Fibroblast of lung (primary cell): ENCODE measurements at regions not wholly inside any gene's neighbourhood (a gene's known extent, or its start where the extent isn't known, plus 50 kb on each side); places are given as distances from the start of the nearest gene placed in this dataset.

Source experiments
- DNase-seq, 2 donors: peaks; one replicate each; pipeline versions ENCODE4 v3.0.0 to v3.0.0-alpha.2; 2010; ENCODE audit warnings: low read depth in 2 of 2
- H2AFZ ChIP-seq: 2 replicates; pipeline ENCODE4 v1.5.1; 2012; ENCODE audit warnings: low read length, control low read depth, inconsistent platforms
- H3K27ac ChIP-seq: 2 replicates; pipeline ENCODE4 v1.5.1; 2011; ENCODE audit warnings: low read length, control low read depth; ENCODE audit not compliant: insufficient read depth
- H3K27me3 ChIP-seq: 2 replicates; pipeline ENCODE4 v1.5.1; 2011; ENCODE audit warnings: mild to moderate bottlenecking, low read length; ENCODE audit not compliant: control insufficient read depth, insufficient read depth
- H3K36me3 ChIP-seq: 2 replicates; pipeline ENCODE4 v1.5.1; 2011; ENCODE audit warnings: low read length; ENCODE audit not compliant: control insufficient read depth, insufficient read depth
- H3K4me1 ChIP-seq: 2 replicates; pipeline ENCODE4 v1.5.1; 2011; ENCODE audit warnings: low read length; ENCODE audit not compliant: control insufficient read depth, insufficient read depth; ENCODE audit errors: extremely low read depth
- H3K4me2 ChIP-seq: 2 replicates; pipeline ENCODE4 v1.5.1; 2011; ENCODE audit warnings: low read length, control low read depth; ENCODE audit not compliant: insufficient read depth; ENCODE audit errors: extremely low read depth
- H3K4me3 ChIP-seq, 4 experiments: fragments of 200-600 bp in 1 of 4; sonication (generic) in 1 of 4; replicated peaks in 1 of 4; 2 replicates each; pipeline ENCODE4 v1.5.1; 2011 to 2016; ENCODE audit warnings: low read length in 4 of 4, low read depth in 3 of 4, mild to moderate bottlenecking in 3 of 4, control low read depth in 2 of 4, inconsistent platforms in 1 of 4, mixed read lengths in 1 of 4; ENCODE audit not compliant: insufficient read depth in 1 of 4; ENCODE audit errors: control extremely low read depth in 1 of 4
- H3K79me2 ChIP-seq: 2 replicates; pipeline ENCODE4 v1.5.1; 2012; ENCODE audit warnings: mild to moderate bottlenecking, low read length, inconsistent platforms; ENCODE audit not compliant: control insufficient read depth, insufficient read depth
- H3K9ac ChIP-seq: 2 replicates; pipeline ENCODE4 v1.5.1; 2011; ENCODE audit warnings: mild to moderate bottlenecking, low read length, control low read depth; ENCODE audit not compliant: insufficient read depth
- H3K9me3 ChIP-seq: 2 replicates; pipeline ENCODE4 v1.5.1; 2012; ENCODE audit warnings: low read depth, low read length; ENCODE audit not compliant: control insufficient read depth, insufficient read depth
- H4K20me1 ChIP-seq: 2 replicates; pipeline ENCODE4 v1.5.1; 2011; ENCODE audit warnings: low read length; ENCODE audit not compliant: control insufficient read depth, insufficient read depth; ENCODE audit errors: extremely low read depth
- EZH2 ChIP-seq: IDR thresholded peaks from 2 replicates; pipeline ENCODE4 v1.5.1; 2012; ENCODE audit warnings: low read length, control low read depth, mild to moderate bottlenecking; ENCODE audit errors: missing control alignments
- TF ChIP-seq, protein P1 (sequence below), 2 donors: IDR thresholded peaks in 1 of 2; conservative IDR thresholded peaks in 1 of 2; 1 replicate in 1 of 2; 2 replicates in 1 of 2; pipeline ENCODE4 v1.5.1; 2011 to 2012; ENCODE audit warnings: low read length in 2 of 2, control low read depth in 1 of 2, inconsistent platforms in 1 of 2, low read depth in 1 of 2, mild to moderate bottlenecking in 1 of 2

DNA sequence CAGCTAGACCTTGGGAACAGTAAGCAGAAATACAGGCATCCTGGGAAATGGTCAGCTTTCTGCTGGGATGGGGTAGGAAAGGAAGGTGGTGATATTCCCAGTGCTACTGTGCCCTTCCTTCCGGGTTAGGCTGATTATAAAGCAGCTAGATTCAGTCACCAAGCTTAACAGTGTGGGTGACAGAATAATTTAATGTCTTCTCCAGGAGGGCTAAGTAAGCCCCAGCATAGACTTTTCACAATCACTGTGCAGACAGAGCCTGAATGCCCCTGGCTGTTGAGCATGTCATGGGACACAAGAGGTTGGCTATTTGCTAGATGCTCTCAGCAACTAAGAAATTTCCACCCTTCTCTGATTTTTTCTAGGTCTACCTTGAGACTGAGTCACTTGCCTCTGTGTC lies 513.0 kb downstream of the TOX3 start:
- Histone ChIP-seq H3K27me3 (no peaks in the 10 kb centered on the region), H3K9me3 (no peaks in the 10 kb centered on the region), H3K79me2 (no peaks in the 10 kb centered on the region), H2AFZ (no peak overlapping the region), H3K9ac (no peak overlapping the region), H3K4me3 (no peak overlapping the region), H3K36me3 (no peaks in the 10 kb centered on the region), H3K4me1 (no peaks in the 10 kb centered on the region), H3K4me2 (no peak overlapping the region), H4K20me1 (no peaks in the 10 kb centered on the region), H3K27ac (no peak overlapping the region)
- DNase-seq, result no peak
- no peak for TF ChIP-seq EZH2
- TF ChIP-seq, protein P1, sequence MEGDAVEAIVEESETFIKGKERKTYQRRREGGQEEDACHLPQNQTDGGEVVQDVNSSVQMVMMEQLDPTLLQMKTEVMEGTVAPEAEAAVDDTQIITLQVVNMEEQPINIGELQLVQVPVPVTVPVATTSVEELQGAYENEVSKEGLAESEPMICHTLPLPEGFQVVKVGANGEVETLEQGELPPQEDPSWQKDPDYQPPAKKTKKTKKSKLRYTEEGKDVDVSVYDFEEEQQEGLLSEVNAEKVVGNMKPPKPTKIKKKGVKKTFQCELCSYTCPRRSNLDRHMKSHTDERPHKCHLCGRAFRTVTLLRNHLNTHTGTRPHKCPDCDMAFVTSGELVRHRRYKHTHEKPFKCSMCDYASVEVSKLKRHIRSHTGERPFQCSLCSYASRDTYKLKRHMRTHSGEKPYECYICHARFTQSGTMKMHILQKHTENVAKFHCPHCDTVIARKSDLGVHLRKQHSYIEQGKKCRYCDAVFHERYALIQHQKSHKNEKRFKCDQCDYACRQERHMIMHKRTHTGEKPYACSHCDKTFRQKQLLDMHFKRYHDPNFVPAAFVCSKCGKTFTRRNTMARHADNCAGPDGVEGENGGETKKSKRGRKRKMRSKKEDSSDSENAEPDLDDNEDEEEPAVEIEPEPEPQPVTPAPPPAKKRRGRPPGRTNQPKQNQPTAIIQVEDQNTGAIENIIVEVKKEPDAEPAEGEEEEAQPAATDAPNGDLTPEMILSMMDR (conservative IDR thresholded peaks at IDR 0.05 in 1 of 2, IDR thresholded peaks at IDR 0.05 in 1 of 2; ENCODE audit: low read depth in 1 of 2, low read length in 2 of 2), result no peak

DNA sequence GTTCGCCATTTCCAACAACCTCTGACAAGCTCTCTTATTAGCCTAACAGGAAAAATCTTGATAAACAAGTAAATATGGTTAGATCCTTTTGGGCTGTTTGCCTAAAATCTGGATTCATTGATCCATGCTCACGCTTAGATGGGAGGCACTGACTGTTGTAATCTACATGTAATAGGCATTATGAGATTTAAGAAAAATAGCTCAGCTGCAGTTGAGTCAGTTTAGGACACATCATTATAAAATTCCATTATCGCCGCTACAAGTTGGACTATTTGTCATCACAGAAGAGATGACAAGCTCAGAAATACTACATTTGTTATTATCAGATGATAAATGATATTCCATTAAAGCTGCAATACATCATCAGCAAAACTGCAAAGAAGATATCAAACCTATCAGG lies 524.0 kb downstream of the TOX3 start:
- H3K9me3 ChIP-seq, result no peaks in the 10 kb centered on the region
- H3K79me2 ChIP-seq, result no peaks in the 10 kb centered on the region
- TF ChIP-seq, protein P1 (conservative IDR thresholded peaks at IDR 0.05 in 1 of 2, IDR thresholded peaks at IDR 0.05 in 1 of 2; ENCODE audit: low read depth in 1 of 2, low read length in 2 of 2), result no peak
- TF ChIP-seq EZH2, result no peak
- no peak overlapping the region for H3K27ac ChIP-seq
- no peaks in the 10 kb centered on the region for H3K27me3 ChIP-seq
- H3K36me3 ChIP-seq, result no peaks in the 10 kb centered on the region
- H3K4me1 ChIP-seq, result no peaks in the 10 kb centered on the region
- DNase-seq, result no peak
- H2AFZ ChIP-seq, result no peak overlapping the region
- no peak overlapping the region for H3K4me3 ChIP-seq
- H3K9ac ChIP-seq, result no peak overlapping the region
- no peaks in the 10 kb centered on the region for H4K20me1 ChIP-seq
- no peak overlapping the region for H3K4me2 ChIP-seq

DNA sequence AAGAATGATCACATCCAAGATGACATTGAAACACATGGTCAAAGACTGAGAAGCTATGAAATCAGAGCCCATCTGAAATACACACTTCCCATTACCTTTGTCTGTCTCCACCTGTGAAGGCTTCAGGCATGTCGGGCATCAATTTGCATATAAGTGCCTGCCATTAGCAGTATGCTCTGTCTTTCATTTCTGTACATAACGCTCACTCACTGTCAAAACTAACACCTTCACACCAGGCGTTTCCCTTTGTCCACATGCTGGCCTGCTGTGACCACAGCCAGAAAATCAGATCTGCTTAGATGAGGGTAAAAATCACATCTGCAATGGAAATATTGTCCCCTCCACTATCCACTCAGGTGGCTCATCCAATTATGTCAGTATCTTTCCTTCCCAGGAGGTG lies 524.8 kb downstream of the TOX3 start:
- Histone ChIP-seq H3K9me3 (no peaks in the 10 kb centered on the region), H3K4me2 (no peak overlapping the region), H3K36me3 (no peaks in the 10 kb centered on the region), H3K79me2 (no peaks in the 10 kb centered on the region), H2AFZ (no peak overlapping the region), H3K27ac (no peak overlapping the region), H3K4me3 (no peak overlapping the region), H3K27me3 (no peaks in the 10 kb centered on the region), H3K4me1 (no peaks in the 10 kb centered on the region), H3K9ac (no peak overlapping the region), H4K20me1 (no peaks in the 10 kb centered on the region)
- DNase-seq, result no peak
- TF ChIP-seq, protein P1 (conservative IDR thresholded peaks at IDR 0.05 in 1 of 2, IDR thresholded peaks at IDR 0.05 in 1 of 2; ENCODE audit: low read depth in 1 of 2, low read length in 2 of 2), result no peak
